ENCODE measurements at regions not wholly inside any gene's neighbourhood (a gene's known extent, or its start where the extent isn't known, plus 50 kb on each side); places are given as distances from the start of the nearest gene placed in this dataset.
A peak's percentile ranks its signal among the peaks of the same experiment; 100 is the strongest.

GRCh38 chr5:167513381-167513780, 778.1 kb upstream of the WWC1 start:
- no peak for DNase-seq (ENCODE audit: low read depth, low spot score)

GRCh38 chr5:167514461-167514860, 777.0 kb upstream of the WWC1 start:
- DNase-seq (ENCODE audit: low read depth, low spot score), result no peak

GRCh38 chr5:167525004-167525403, 766.4 kb upstream of the WWC1 start:
- DNase-seq (ENCODE audit: low read depth, low spot score), result no peak

- no peak for DNase-seq (ENCODE audit: low read depth, low spot score)
These were observed 762.8 kb upstream of the WWC1 start for GRCh38 chr5:167528651-167529050.

- no peak for DNase-seq (ENCODE audit: low read depth, low spot score)
These were observed 760.9 kb upstream of the WWC1 start for GRCh38 chr5:167530548-167530947.

GRCh38 chr5:167533814-167534795, 757.3 kb upstream of the WWC1 start:
- DNase-seq (ENCODE audit: low read depth, low spot score), result no peak

- DNase-seq (ENCODE audit: low read depth, low spot score), result no peak
These were observed 751.7 kb upstream of the WWC1 start for GRCh38 chr5:167539747-167540146.

- DNase-seq (ENCODE audit: low read depth, low spot score), result no peak
These were observed 745.2 kb upstream of the WWC1 start for GRCh38 chr5:167546270-167546669.

- no peak for DNase-seq (ENCODE audit: low read depth, low spot score)
These were observed 739.1 kb upstream of the WWC1 start for GRCh38 chr5:167552356-167552755.

- no peak for DNase-seq (ENCODE audit: low read depth, low spot score)
These were observed 737.9 kb upstream of the WWC1 start for GRCh38 chr5:167553511-167553910.

GRCh38 chr5:167554564-167555290, 736.7 kb upstream of the WWC1 start:
- DNase-seq (ENCODE audit: low read depth, low spot score), result no peak

- DNase-seq (ENCODE audit: low read depth, low spot score), result no peak
These were observed 735.8 kb upstream of the WWC1 start for GRCh38 chr5:167555565-167556166.

- DNase-seq (ENCODE audit: low read depth, low spot score), result no peak
These were observed 734.1 kb upstream of the WWC1 start for GRCh38 chr5:167557359-167557758.

- DNase-seq (ENCODE audit: low read depth, low spot score), result no peak
These were observed 729.6 kb upstream of the WWC1 start for GRCh38 chr5:167561796-167562195.

GRCh38 chr5:167564275-167564674, 727.2 kb upstream of the WWC1 start:
- DNase-seq (ENCODE audit: low read depth, low spot score), result no peak

GRCh38 chr5:167565189-167565954, 726.1 kb upstream of the WWC1 start:
- no peak for DNase-seq (ENCODE audit: low read depth, low spot score)

GRCh38 chr5:167570431-167570830, 721.0 kb upstream of the WWC1 start:
- no peak for DNase-seq (ENCODE audit: low read depth, low spot score)

- no peak for DNase-seq (ENCODE audit: low read depth, low spot score)
These were observed 719.6 kb upstream of the WWC1 start for GRCh38 chr5:167571824-167572223.

GRCh38 chr5:167573370-167574127, 717.9 kb upstream of the WWC1 start:
- DNase-seq (ENCODE audit: low read depth, low spot score), result peak; percentile 17

GRCh38 chr5:167574464-167574863, 717.0 kb upstream of the WWC1 start:
- DNase-seq (ENCODE audit: low read depth, low spot score), result no peak

- DNase-seq (ENCODE audit: low read depth, low spot score), result no peak
These were observed 716.1 kb upstream of the WWC1 start for GRCh38 chr5:167575330-167575729.

All from brain pericyte (primary cell).